Parathyroid adenoma (tissue), 2 donors: ENCODE measurements at regions not wholly inside any gene's neighbourhood (a gene's known extent, or its start where the extent isn't known, plus 50 kb on each side); places are given as distances from the start of the nearest gene placed in this dataset.

ENCODE experiments used
- H2AFZ ChIP-seq: fragments of 300-600 bp; sonication (generic); one replicate; pipeline ENCODE4 v1.7.0; 2017; ENCODE audit warnings: antibody characterized with exemption, mild to moderate bottlenecking
- H3K27ac ChIP-seq: fragments of 300-600 bp; sonication (generic); one replicate; pipeline ENCODE4 v1.7.0; 2017
- H3K27me3 ChIP-seq: fragments of 300-600 bp; sonication (generic); one replicate; pipeline ENCODE4 v1.7.0; 2017; ENCODE audit warnings: low read length; ENCODE audit not compliant: control insufficient read depth, insufficient read depth
- H3K36me3 ChIP-seq: fragments of 300-600 bp; sonication (generic); one replicate; pipeline ENCODE4 v1.7.0; 2017; ENCODE audit warnings: low read length; ENCODE audit not compliant: control insufficient read depth, insufficient read depth
- H3K4me1 ChIP-seq: fragments of 300-600 bp; sonication (generic); one replicate; pipeline ENCODE4 v1.7.0; 2017; ENCODE audit warnings: control low read depth
- H3K4me2 ChIP-seq: fragments of 300-600 bp; sonication (generic); one replicate; pipeline ENCODE4 v1.7.0; 2017; ENCODE audit warnings: low read length
- H3K4me3 ChIP-seq: fragments of 300-600 bp; sonication (generic); one replicate; pipeline ENCODE4 v1.7.0; 2017; ENCODE audit warnings: low read depth, low read length
- H3K79me2 ChIP-seq: fragments of 300-600 bp; sonication (generic); one replicate; pipeline ENCODE4 v1.7.0; 2017; ENCODE audit warnings: control low read depth
- H3K9ac ChIP-seq: fragments of 300-600 bp; sonication (generic); one replicate; pipeline ENCODE4 v1.7.0; 2017; ENCODE audit warnings: mild to moderate bottlenecking
- H3K9me3 ChIP-seq: fragments of 300-600 bp; sonication (generic); one replicate; pipeline ENCODE4 v1.7.0; 2017; ENCODE audit warnings: low read length; ENCODE audit not compliant: control insufficient read depth
- TF ChIP-seq, protein P1 (sequence below): fragments of 300-600 bp; sonication (generic); IDR thresholded peaks from one replicate; pipeline ENCODE4 v1.7.0; 2017; ENCODE audit warnings: antibody characterized with exemption, mild to moderate bottlenecking
- donor health status: primary hyperparathyroidism.

DNA sequence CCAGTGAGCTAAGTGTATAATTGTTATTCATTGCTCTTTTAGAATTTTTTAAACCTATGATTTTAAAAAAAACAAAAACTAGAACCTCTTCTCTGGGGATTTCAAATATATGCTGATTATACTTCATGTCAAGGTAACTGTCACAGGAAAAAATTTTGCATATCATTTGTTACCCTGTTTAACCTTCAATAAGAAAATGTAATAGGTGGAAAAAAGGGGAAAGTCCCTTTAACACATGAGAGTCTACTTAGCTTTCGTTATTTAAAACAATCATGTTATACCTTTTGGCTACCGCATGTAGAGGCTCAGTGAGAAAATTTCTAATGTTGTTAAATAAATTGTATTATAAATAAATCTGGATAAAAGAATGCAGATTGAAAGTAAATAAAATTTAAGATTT lies 190.1 kb upstream of the AKR1E2 start:
- no peaks in the 10 kb centered on the region for H3K9me3 ChIP-seq
- no peaks in the 10 kb centered on the region for H3K79me2 ChIP-seq
- no peak overlapping the region for H3K4me3 ChIP-seq
- no peak overlapping the region for H3K4me2 ChIP-seq
- H3K4me1 ChIP-seq = no peaks in the 10 kb centered on the region
- no peak overlapping the region for H3K27ac ChIP-seq
- H2AFZ ChIP-seq = no peak overlapping the region
- no peak overlapping the region for H3K9ac ChIP-seq
- H3K36me3 ChIP-seq = no peaks in the 10 kb centered on the region
- H3K27me3 ChIP-seq = no peaks in the 10 kb centered on the region
- TF ChIP-seq, protein P1, sequence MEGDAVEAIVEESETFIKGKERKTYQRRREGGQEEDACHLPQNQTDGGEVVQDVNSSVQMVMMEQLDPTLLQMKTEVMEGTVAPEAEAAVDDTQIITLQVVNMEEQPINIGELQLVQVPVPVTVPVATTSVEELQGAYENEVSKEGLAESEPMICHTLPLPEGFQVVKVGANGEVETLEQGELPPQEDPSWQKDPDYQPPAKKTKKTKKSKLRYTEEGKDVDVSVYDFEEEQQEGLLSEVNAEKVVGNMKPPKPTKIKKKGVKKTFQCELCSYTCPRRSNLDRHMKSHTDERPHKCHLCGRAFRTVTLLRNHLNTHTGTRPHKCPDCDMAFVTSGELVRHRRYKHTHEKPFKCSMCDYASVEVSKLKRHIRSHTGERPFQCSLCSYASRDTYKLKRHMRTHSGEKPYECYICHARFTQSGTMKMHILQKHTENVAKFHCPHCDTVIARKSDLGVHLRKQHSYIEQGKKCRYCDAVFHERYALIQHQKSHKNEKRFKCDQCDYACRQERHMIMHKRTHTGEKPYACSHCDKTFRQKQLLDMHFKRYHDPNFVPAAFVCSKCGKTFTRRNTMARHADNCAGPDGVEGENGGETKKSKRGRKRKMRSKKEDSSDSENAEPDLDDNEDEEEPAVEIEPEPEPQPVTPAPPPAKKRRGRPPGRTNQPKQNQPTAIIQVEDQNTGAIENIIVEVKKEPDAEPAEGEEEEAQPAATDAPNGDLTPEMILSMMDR = no peak

DNA sequence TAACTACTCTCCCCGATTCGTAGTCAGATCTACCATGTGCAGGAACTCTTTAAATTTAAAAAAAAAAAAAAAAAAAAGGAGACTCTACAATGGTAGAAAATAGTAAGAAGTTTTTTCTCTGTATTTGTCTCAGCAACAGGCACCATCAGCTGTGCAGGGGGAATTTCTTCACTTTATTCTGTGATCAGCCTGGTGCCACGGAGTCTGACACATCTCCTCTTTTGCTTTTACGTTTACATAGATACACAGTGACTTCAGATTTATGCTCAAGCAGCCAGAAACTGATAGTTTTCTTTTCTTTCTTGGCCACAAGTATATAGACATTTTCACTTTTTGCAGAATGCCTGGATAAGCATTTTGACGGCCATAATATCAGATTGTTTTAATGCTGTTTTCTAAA lies 190.6 kb upstream of the AKR1E2 start:
- Histone ChIP-seq H2AFZ (no peak overlapping the region), H3K9ac (no peak overlapping the region), H3K4me1 (no peaks in the 10 kb centered on the region), H3K4me2 (no peak overlapping the region), H3K27ac (no peak overlapping the region), H3K9me3 (no peaks in the 10 kb centered on the region), H3K27me3 (no peaks in the 10 kb centered on the region), H3K79me2 (no peaks in the 10 kb centered on the region), H3K4me3 (no peak overlapping the region), H3K36me3 (no peaks in the 10 kb centered on the region)
- TF ChIP-seq, protein P1 = no peak

DNA sequence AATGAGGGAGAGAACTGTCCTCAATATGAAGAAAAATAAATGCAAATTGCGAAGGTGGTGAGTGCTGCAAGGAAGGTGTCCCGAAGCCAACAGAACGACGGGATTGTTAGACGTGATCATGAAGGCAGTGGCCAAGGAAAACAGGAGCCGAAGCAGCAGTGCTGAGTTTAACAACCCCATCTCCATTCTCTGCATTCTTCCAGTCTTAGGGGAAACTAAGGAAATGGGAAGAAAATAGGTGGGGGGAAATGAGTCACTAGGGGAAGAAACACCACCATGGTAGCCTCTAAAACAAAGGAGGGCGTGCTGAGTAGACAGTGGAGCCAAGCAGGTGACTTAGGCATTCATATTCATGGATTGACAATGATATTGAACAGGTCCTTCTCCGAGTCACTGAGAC lies 192.2 kb upstream of the AKR1E2 start:
- Histone ChIP-seq H3K36me3 (no peaks in the 10 kb centered on the region), H3K4me3 (no peak overlapping the region), H3K9me3 (no peaks in the 10 kb centered on the region), H3K4me1 (no peaks in the 10 kb centered on the region), H3K9ac (no peak overlapping the region), H3K27me3 (no peaks in the 10 kb centered on the region), H3K79me2 (no peaks in the 10 kb centered on the region), H3K4me2 (no peak overlapping the region), H3K27ac (no peak overlapping the region), H2AFZ (no peak overlapping the region)
- TF ChIP-seq, protein P1 = no peak

DNA sequence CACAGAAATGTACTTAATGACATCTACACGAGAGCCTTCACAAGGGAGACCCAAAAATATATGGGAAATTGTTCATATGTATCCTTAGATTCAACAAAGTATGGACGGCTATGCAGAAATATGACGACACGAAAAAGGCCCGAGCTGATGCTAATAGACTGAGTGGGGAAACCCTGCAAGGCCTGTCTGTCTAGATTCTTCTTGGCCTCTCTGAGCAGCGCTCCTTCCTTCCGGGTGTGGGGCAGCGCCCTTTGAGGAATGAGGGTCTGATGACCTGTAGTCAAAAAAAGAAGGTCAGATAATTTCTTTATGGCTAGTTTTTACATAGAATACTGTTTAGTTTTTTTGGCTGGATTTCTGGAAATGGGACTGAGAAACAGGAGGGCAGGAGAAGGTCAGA lies 192.8 kb upstream of the AKR1E2 start:
- Histone ChIP-seq H3K36me3 (no peaks in the 10 kb centered on the region), H3K79me2 (no peaks in the 10 kb centered on the region), H2AFZ (no peak overlapping the region), H3K4me3 (no peak overlapping the region), H3K9me3 (no peaks in the 10 kb centered on the region), H3K4me1 (no peaks in the 10 kb centered on the region), H3K4me2 (no peak overlapping the region), H3K27me3 (no peaks in the 10 kb centered on the region), H3K9ac (no peak overlapping the region), H3K27ac (no peak overlapping the region)
- TF ChIP-seq, protein P1 = no peak

DNA sequence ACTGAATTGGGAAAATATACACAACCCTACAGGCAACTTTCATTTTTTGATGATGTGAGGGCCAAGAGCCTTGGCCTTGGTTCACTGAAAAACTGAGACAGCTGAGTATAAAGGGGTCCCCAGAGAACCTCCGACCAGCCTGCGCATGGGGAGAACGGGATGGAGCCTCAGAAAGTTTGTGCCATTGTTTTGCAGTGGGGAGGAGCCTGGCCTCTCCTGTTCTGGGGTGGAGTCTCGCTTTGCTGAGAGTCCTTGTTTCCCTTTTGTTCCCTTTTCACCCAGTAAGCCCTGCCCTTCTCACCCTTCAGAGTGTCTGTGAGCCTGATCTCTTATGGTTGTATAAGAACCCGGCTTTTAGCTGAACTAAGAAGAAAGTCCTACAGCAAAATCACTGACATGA lies 193.2 kb upstream of the AKR1E2 start:
- Histone ChIP-seq H3K9me3 (no peaks in the 10 kb centered on the region), H3K4me2 (no peak overlapping the region), H3K4me3 (no peak overlapping the region), H3K4me1 (no peaks in the 10 kb centered on the region), H3K27ac (no peak overlapping the region), H2AFZ (no peak overlapping the region), H3K27me3 (no peaks in the 10 kb centered on the region), H3K9ac (no peak overlapping the region), H3K36me3 (no peaks in the 10 kb centered on the region), H3K79me2 (no peaks in the 10 kb centered on the region)
- TF ChIP-seq, protein P1 = no peak
